Stimulated activated CD4-positive, alpha-beta T cell treated with anti-CD3 and anti-CD28 coated beads, TNF-alpha, amount 100 ng/mL, for 24 hours (primary cell): ENCODE measurements at regions not wholly inside any gene's neighbourhood (a gene's known extent, or its start where the extent isn't known, plus 50 kb on each side); places are given as distances from the start of the nearest gene placed in this dataset.

Experiments
- DNase-seq, 3 experiments: peaks; one replicate each; pipeline ENCODE4 v3.0.0-alpha.2; 2020; ENCODE audit warnings: low read depth in 3 of 3

DNA sequence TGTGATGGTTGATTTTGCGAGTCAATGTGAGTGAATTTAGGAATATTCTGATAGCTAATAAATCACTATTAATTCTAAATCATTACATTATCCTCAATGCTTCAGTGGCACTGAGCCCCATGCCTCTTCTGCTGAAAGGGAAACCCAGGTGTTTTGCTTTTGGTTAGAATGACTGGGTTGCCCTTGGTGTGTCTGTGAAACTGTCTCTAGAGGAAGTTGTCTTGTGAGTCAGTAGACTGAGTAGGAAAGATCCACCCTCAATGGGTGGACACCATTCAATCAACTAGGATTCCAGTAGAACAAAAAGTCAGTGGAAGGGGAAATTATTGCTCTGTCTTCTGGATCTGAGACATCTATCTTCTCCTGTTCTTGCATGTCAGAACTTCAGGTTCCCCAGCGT lies 472.4 kb downstream of the ANKRD7 start:
- no peak for DNase-seq

DNA sequence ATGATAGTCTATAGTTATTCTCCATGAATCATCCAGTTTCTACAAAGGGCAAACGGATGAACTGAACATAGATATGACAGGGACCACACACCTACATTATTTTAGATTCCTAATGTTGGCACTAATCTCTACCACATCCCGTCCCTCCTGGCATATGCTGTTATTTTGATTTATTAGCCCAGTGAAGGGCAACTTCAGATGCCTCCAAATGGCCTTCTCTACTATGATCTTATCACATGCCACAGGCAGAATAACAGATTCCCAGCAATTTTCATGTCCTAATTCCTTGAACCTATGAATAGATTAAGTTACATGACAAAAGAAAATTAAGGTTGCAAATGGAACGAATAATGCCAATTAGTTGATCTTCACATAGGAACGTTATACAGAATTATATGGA lies 474.7 kb downstream of the ANKRD7 start:
- no peak for DNase-seq

DNA sequence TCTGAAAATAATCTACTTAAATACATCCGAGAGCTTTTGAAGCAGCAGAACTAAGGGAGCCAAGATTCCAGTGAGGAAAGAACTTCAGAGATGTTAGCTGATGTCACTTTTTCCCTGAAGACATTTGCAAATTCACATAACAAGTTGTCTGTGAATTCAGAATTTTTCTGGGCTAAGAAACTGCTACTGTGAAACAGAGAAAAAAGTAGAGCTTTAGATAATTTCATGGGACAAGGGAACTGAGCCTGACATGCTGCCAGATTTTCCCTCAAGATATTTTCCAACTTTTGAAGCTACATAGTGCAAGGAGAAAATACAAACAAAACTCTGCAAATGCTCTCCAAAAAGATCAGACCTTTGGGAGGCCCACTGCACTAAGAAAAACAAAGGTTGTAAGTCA lies 484.2 kb downstream of the ANKRD7 start:
- no peak for DNase-seq

DNA sequence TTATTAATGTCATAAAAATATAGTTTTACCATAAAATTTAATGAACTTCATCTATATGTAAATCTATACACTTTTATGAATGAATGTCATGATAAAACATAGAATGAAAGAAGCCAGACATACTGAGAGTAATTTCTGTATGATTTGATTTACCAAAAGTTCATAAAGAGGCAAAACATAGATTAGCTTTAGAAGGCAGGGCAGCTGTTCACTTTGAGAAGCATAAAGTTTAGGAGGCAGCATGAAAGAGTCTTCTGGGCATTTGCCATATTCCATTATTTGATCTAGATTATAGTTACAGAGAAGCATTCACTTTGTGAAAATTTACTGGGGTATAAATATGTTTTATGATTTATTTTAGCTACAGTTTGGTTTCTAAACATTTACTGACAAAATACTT lies 487.2 kb downstream of the ANKRD7 start:
- DNase-seq, result no peak

DNA sequence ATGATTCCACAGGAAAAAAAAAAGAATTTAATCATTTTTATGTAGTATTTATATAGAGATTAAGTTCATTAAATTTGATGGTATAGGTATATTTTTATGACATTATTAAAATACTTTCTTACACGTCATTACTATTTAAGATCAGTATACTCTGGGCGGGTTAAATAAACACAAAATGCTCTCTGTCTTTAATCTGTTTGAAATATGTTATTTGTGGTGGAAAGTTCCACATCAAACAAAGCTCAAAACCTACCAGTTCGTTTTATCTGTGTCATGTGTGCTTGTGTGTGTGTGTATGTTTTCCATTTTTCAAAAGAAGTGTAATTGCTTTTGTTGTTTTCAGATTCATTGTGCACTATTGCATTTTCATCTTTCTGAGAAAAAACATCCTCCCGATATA lies 488.5 kb downstream of the ANKRD7 start:
- no peak for DNase-seq

DNA sequence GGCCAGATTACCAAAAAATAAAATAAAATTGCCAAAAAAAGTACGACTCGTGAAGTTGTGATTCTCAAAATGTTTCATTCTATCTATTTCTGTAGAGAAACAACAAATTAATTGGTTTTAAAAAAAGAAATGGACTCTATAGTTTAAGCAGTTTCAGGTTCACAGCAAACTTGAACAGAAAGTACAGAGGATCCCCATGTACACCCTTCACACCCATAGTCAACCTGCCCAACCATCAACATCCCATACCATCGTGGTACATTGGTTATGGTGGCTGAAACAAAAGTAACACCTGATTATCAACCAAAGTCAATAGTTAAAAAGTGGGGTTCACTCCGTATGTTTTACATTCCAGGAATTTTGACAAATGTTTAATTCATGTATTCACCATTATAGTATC lies 496.1 kb downstream of the ANKRD7 start:
- no peak for DNase-seq

DNA sequence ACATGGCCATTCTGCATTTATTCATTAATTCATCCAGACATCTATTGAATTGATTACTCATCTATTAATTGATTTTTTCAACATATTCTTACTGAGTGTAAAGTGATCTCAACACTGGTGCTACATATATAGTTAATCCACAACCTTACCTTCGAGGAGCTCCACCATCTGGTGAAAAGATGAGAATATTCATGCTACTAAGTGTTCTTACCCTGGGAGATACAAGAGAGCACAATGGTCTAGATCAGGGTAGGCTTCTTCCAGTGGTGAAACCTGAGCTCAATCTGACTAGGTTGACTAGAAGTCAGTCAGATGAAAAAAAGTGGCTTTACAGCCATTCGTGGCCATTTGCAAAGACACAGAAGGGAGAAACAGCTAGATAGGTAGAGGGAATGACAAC lies 507.4 kb downstream of the ANKRD7 start:
- DNase-seq, result no peak

DNA sequence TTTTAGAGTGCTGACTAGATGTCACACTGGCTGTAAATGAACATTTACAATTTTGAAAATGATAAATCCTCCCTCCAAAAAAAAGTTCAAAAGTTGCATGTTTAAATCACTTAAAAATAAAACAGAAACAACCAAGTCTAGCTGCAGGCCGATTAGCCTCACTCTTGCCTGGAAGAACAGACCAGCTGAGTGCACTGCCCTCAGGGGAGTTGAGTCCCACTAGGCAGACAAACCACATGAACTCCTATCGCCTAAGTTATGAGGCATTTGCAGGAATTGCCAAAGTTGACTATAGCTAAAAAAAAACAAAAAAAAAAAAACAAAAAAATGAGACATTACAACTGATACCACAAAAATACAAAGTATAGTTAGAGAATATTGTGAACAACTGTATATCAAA lies 510.0 kb downstream of the ANKRD7 start:
- no peak for DNase-seq

DNA sequence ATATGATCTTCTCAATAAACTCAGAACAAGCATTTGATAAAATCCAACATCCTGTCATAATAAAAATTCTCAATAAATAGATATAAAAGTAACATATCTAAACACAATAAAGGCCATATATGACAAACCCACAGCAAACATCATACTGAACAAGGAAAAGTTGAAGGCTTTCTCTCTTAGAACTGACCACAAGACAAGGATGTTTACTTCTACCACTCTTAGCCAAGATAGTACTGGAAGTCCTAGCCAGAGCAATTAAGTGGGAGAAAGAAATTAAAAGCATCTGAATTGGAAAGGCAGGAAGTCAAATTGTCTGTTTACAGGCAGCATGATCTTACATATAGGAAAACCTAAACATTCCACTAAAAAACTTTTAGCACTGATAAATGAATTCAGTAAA lies 510.9 kb downstream of the ANKRD7 start:
- DNase-seq, result no peak

DNA sequence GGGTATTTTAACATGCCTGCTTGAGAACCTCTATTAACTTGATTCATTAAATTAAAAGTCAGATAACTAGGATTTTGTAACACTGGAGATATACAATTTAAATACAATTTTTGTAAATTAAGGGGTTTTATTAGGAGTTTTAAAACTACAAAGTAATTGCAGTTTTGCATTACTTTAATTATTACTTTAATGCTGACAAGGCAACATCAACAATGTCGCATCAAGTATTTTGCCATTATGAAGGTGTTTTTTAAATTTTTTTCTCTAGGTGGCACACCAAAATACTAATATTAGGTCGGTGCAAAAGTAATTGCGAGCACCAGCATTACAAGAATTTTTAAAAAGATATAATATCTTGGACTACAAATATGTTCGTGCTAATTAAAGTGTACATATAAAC lies 513.4 kb downstream of the ANKRD7 start:
- DNase-seq, result no peak

DNA sequence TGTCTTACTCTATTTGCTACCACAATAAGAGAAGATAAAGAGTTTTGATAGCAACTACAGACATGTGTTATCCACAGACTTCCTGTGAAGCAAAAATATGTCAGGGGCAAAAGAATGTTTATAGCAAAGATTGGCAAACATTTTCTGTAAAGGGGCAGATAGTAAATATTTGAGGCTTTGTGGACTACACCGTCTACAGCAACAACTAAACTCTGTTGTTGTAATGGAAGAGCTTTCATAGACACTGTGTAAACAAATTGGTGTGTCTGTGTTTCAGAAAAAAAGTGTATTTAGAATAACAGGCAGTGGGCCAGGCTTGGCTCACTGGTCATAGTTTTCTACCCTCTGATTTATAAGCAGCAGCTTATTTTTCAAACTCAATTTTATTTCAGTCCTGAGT lies 521.4 kb downstream of the ANKRD7 start:
- no peak for DNase-seq

DNA sequence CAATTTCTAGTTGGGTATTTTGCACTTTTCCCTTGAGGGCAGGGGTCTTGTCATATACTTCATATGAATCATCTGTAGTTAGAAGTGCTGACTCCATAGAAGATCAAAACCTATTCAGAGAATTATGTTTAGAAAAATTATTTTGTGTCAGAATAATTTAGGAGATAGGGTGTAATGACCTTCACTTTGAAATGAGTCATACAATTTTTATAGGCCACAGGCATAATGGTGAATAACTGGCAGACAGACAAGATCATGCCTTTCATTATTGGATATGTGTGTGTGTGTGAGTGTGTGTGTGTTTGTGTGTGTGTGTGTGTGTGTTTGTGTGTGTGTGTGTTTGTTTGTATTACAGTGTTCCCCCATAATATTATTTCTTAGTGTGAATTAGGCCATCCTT lies 523.0 kb downstream of the ANKRD7 start:
- no peak for DNase-seq

DNA sequence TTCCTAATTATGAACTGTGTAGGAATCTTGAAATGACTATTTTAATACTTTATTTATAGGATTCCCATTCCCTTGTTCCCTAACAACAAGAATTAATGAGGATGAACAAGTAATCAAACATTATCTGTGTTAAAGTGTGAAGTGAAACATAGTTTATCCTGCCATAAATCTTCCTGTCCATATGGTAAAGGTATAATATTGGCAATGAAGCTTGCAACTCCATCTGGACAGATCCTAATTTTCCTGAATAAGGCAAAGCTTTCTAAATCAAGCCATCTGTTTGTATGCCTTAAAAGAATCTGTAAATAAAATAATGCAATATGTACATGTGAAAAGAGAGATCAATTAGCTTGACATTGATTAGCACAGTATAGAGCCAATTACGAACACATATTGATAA lies 529.0 kb downstream of the ANKRD7 start:
- DNase-seq, result no peak

DNA sequence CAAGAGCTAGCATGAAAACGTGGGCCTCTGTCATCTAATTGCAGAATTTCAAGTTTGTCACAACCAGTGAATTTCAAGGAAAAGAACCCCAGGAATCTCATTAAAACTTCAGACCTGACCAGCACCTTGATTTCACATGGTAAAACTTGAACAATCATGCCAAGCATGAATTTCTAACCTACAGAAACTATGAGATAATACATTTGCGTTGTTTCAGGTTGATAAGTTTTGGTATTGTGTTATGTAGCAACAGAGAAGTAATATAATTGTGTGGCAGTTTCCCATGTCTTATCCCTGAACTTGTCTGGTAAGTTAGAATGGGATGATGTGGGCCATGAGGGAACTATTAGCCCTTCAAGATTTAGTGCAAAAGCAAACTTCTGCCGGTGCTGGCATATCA lies 530.1 kb downstream of the ANKRD7 start:
- DNase-seq, result no peak

DNA sequence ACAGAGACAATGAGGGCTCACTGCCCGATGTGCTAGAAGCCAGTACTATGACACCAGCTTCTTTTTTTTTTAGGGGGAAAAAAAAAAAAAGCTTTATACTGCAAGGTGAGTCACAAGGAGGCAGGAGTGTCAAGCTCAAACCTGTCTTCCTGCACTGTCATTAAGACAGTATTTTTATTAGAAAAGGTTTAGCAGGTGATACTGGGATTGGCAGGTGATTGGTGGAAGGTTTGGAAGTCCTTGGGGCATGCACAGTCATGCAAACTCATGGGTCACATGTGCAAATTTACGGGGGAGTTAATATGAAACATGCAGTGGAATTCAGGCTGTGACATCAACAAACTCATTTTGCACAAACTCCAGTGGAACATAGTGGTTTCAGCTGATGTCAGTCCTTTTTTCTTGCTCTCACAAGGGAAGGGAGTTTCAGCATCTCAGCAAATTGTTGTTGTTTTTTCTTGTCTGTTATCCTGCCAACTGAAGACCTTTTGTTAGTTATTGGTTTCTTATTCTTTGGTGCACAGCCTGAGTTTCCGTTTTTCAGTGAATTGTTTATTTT lies 530.6 kb downstream of the ANKRD7 start:
- no peak for DNase-seq

DNA sequence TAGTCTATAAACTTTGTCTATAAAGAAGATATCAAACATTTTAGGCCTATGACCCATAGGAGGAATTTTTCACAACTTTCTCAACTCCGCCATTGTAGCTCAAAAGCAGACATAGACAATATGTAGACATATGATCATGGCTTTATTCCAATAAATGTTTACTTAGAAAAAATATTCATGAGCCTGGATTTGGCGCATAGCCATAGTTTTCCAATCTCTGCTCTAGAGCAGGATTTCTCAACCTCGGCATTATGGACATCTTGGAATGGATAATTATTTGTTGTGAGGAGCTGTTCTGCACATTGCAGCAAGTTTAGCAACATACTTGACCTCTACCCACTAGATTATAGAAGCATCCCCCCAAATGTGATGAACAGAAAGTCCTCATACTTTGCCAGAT lies 532.6 kb downstream of the ANKRD7 start:
- no peak for DNase-seq

DNA sequence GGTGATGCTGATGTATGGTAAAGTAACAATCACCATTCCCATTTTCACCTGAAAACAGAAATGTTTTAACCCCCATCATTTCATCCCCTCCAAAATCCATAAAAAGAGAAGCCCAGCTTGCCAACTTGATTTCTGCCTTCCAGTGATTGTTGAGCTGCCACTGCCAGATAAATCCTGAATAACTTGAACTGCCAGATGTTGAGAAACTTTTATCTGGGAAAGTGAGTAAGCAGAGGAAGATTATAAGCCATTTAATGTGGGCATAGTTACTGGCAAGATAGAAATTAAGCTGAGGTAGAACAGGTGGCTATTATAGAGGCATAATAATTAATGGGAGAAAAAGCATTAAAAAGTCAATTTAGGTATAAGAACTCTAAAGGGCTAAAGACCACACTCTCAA lies 534.1 kb downstream of the ANKRD7 start:
- no peak for DNase-seq

DNA sequence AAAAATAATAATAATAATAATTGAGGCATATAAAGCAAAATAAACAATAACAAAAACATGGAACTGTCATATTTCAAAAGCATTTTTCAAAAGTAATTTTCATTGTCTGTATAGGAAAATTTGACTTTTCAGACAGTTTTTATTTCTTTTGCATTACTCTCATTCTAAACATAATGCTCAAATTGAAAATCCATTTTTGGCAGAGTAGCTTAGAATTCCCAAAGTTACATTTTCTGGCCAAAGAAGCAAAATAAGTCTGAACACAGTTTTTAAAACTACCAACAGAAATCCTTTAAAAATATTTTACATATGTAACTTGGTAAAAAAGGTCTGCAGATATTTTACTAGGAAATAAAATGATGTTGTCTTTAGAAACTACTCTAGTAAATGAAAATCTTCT lies 535.4 kb downstream of the ANKRD7 start:
- DNase-seq, result no peak

DNA sequence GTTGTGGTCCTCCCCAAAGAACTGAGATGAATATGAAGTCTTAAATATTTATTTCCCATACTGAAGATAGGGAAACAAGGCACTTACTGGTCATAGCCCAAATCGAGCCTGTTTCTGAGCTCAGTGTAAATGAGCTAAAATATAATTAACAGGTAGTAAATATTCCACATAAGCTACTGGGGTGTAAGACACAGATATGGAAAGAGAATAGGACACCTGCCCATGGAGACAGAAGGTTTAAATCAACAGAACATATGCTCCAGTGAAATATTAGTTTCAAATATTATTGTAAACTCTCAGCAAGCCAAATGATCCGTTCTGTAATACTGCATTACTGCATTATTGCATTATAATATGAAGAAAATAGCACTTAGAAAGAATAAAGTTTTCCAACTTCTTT lies 537.9 kb downstream of the ANKRD7 start:
- DNase-seq, result no peak

DNA sequence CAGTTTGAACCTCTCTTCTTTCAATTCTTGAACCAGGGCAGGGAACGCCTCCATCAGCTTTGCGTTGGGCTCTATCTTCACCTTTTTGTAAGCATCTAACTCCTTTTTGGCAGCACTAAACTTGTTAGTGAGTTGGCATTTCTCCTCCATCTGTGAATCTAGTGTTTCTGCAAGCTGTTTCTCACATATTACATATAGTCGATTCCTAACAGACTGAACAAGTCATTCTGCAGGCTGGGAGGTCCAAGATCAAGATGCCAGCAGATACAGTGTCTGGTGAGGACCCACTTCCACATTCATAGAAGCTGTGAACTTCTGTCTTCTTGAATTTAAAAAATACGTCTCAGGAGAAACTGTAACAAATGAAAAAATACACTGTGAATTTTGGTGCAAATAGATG lies 539.7 kb downstream of the ANKRD7 start:
- no peak for DNase-seq

DNA sequence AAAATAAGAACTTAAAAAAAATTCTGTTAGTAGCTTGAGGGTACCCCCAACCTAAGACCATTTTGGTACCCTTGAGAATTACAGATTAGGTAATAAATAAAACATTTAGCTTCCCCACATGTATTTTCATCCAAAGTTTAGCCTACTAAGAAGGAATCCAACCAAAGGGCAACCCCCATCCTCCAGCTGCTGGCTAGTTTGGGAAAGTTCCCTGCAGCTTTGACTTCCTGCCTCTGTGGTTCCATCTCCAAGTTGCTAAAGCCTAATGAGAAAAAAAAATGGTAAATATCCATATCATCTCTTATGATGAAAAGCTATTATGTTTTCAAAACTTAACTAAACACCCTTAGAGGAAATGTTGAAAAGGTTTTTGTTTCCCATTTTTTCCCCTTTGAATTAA lies 547.2 kb downstream of the ANKRD7 start:
- DNase-seq, result no peak

DNA sequence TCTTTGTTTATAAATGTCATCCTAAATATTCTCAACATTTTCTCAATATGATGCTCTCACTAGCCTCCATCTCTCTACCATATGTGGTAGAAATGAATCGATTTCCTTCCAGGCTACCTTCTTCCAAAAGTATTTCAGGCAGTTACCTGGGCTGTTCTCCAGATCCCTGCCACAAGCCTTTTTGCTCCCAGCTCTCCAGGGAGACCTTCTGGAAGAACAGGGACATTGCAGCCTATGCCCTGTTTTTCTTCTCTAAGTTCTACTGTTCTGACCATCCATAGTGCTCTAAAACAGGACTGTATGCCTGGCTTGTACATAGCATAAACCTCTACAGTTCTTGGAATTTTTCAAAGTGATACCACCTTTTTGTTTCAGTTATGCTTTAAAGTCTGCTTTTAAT lies 552.8 kb downstream of the ANKRD7 start:
- DNase-seq, result no peak

DNA sequence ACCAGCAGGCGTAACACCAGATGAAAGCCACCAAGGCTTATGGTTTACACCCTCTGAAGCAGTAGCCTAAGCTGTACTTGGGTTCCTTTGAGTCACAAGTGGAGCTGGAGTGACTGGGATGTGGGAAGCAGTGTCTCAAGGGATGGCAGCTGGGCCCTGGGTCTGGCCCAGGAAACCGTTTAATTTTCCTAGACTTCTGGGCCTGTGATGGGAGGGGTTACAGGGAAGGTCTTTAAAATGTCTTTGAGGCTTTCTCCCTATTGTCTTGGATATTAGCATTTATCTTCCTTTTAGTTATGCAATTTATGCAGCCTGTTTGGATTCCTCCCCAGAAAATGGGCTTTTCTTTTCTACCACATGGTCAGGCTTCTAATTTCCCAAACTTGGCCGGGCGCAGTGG lies 568.2 kb downstream of the ANKRD7 start:
- DNase-seq, result no peak

DNA sequence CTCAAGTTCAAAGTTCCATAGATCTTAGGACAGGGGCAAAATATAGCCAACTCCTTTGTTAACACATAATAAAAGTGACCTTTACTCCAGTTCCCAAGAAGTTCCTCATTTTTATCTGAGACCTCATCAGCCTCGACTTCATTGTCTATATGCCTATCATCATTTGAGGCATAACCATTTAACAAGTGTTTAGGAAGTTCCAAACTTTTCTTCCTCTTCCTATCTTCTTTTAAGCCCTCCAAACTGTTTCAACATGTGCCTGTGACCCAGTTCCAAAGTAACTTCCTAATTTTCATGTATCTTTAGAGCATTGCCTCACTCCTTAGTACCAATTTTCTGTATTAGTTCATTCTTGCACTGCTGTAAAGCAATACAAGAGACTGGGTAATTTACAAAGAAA lies 569.1 kb downstream of the ANKRD7 start:
- DNase-seq, result no peak

DNA sequence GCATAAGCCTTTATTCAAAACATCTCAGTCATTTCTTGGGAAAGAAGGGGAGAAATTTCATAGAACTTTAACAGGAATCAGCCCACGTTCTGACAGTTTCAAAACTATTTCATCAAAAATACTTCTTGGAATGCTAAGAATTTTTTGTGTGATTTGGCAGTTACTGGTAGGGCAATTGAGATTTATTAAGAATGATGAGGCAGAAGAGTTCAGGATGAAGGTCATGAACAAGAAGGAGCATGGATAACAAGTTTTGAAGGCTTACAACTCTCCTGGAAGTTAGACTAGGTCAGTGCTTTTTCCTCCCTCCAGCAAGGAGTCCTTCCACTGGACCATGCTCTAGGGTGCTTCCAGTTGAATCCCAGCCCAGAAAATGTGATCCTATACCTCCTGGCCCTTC lies 569.9 kb downstream of the ANKRD7 start:
- DNase-seq, result no peak
